Activated T-cell treated with anti-CD3 and anti-CD28 coated beads, Interleukin-2, amount 50 U/mL, for 1 hour (primary cell): ENCODE measurements at regions not wholly inside any gene's neighbourhood (a gene's known extent, or its start where the extent isn't known, plus 50 kb on each side); places are given as distances from the start of the nearest gene placed in this dataset.
"Not testable (repeated sequence)": the region's sequence is repeated elsewhere in the genome, so short reads cannot be mapped to it uniquely, and the experiment has no call there.

ENCODE experiments used
- DNase-seq: peaks from one replicate; pipeline ENCODE4 v3.0.0-alpha.2; 2020

DNA sequence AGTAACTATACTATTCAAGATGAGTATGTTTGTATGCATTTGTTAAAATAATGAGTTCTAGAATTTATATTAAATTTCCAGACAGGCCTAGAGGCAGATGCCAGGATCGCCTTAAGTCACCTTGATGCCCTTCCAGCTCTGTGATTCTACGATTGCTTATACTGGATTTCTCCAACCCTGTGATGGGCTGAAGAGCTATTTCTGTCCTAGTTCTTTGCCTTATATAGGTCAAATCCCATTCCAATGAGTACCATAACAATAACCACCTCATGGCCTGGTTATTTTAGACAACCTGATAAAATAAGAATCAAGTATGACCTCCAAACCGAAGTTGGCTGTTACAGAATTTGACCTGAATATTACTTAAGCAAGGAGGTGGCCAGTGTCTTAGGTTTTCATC, 79.8 kb upstream of the BLID start:
- DNase-seq = no peak

DNA sequence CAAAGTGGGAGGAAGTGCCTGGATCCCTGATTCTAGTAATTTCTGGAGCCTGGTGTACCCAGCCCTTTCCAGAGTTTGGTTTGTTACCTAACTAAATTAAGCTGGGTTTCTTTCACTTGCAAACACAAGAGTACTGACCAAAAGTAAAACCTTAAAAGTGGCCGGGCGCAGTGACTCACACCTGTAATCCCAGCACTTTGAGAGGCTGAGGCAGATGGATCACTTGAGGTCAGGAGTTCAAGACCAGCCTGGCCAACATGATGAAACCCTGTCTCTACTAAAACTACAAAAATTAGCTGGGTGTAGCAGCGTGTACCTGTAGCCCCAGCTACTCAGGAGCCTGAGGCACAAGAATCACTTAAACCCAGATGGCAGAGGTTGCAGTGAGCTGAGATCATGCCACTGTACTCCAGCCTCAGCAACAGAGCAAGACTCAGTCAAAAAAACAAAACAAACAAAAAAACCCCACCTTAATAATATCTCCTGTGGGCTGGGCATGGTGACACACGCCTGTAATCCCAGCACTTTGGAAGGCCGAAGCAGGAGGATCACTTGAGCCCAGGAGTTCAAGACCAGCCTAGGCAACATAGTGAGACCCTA, 78.0 kb upstream of the BLID start:
- not testable (repeated sequence) for DNase-seq

DNA sequence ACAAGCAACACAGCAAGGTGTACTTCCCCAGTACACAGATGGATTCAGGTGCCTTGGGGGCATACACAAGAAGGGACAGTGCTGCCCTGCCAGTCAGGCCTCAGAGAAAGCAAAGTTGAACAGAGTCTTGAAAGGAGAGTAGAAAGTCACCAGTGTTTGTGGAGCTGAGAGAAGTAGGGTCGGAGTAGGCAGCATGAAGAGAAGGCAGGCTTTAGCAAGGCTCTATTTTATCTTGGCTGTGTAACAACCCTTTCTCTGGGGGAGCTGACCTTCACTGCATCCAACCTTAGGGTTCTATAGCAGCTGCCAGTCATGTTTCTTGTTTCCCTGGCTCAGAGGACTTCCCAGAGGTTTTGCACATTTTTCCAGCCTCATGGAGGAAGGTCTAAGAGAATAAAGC, 77.4 kb upstream of the BLID start:
- DNase-seq = no peak

DNA sequence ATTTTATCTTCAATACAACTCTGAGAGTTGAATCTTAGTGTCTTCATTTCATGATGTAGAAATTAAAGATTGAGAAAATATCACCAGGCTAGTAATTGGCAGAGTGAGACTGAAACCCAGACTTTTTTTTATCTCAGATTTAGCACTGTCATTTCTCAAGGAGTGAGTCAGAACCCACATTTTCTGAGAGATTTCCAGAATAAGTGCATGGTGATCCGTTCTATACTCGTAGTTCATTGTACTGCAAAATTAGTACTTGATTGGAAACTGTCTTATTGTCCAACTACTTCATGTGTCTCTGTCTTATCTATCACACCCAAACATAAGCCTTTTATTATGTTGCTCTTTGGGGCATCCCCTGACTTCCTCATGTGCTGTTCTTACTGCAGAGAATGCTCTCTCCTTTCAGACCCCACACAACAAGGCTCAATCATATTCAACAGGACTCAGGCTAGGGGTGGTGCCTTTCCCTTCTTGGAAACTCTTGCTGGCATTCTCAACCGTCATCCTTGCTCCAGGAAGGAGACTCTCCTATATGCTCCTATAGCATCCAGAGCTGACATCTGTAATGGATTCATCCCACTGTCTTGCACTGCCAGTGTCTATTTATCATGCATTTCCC, 76.7 kb upstream of the BLID start:
- DNase-seq = no peak

DNA sequence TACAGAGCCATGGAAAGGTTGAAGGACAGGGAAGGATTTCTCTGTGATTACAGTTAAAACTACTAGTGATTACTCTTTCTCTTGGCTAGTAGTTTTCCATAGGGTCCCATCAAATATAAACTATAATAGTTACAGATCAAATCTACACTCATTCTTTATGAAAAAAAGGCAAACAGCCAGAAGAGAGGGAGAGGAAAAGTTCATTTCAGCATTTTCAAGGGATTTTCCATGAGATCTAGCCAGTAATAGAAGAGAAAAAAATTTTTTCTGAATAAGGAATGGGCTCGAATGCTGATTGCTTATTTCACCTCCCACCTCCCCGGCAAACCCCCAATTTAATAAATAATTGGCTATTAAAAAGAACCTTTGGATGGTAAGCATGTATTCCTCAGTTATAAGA, 74.8 kb upstream of the BLID start:
- no peak for DNase-seq

DNA sequence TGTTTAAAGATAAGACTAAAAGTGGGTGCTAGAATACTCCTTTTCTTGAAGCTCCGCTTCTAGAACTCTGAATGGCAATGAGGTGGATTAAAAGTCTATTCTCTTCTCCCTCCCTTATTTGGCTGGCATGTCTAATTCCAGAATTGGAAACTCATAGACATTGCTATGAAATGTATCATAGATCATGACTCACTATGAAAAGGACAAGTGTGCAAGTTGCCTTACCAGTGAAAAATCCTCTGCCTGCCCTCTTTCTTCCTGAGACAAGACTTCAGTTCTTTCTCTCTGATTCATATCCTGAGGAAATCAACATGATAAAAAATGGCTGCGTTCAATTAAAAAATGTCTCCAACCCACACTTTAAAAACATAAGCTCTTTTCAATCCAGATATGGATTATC, 73.2 kb upstream of the BLID start:
- no peak for DNase-seq

DNA sequence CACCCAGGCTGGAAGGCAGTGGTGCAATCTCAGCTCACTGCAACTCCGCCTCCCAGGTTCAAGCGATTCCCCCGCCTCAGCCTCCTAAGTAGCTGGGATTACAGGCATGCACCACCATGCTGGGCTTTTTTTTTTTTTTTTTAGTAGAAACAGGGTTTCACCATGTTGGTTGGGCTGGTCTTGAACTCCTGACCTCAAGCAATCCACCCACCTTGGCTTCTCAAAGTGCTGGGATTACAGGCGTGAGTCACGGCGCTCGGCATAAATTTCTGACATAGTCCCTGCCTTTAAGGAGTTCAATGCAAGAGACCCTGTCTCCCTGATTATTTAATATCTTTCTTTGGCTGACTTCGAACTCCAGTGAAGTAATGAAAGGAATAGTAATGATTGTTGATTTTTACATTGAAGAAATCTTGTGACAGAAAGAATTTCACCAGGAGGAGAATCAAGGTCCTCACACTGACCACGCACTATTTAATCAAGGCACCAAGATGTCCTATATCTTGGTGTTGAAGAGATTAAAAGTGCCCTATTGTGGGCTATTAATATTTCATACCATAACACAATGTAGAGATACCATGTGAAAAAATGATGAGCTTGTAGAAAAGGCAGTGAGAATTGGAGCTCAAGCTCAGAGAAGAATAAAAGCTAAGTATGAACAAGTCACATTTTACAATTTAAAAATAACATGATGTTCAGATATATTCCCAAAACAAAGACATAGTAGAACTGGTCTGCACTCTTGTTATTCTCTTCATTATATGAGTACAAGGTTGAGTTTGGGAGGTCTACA, 71.6 kb upstream of the BLID start:
- DNase-seq = no peak

DNA sequence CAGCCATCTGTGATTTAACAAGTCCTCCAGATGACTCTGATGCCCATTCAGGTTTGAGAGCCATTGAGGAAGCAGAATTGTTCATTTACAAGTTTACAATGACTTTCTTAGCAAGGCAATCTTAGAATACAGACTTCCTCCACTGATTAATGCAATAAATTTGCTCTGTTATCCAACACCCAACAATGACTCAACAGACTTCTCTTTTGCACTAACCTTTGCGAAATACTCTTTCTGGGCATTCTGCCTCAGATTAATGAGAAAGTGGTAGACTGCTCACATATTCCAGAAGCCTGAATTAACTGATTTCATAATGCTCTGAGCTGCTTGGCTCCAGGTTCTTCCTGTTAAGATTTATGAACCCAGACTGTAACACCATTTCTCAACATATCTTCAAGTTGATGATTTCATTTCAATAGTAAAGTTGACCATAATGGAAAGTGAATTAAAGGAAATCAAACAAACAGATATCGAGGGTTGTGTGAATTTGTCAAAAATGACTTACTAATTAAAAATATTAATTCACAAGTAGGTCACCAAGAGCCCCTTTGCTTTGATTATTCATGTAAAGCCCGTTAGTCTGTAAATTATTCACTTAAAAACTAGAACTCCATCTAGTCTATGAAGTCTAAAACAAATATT, 70.5 kb upstream of the BLID start:
- no peak for DNase-seq

DNA sequence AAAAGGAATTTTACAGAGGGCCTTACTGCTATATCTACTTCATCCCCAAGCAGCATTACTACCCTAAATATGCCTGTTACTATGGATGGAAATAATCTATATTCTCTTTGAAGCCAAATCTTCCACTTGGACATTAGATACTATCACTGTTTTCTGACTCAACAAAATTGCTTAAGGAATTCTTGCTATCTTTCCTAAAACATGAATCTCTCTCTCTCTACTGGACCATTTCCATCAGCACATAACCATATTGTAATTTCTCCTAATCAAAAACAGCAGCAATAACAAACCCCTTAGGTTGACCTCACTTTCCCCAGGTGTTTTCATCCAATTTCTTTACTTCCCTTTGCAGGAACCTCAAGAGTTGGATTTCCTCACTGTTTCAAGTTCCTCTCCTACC, 67.9 kb upstream of the BLID start:
- DNase-seq = no peak

DNA sequence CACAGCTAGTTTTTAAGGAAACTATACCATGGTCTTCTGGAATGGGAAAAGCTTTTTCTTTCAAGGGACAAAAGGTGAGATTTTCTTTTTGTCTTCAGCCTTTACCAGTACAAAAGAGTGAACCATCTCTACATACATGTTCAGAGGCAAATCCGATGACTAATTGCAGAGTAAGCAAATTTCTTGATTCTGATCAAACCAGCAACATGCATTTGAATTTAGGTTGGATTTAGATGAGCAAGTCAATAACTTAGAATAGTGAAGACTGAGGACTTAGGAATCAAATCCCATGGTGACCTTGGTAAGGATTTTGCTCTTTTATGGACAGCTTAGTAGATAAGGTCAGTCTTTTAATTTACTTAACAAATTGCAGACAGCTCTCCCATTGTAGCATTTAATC, 65.9 kb upstream of the BLID start:
- DNase-seq = no peak

DNA sequence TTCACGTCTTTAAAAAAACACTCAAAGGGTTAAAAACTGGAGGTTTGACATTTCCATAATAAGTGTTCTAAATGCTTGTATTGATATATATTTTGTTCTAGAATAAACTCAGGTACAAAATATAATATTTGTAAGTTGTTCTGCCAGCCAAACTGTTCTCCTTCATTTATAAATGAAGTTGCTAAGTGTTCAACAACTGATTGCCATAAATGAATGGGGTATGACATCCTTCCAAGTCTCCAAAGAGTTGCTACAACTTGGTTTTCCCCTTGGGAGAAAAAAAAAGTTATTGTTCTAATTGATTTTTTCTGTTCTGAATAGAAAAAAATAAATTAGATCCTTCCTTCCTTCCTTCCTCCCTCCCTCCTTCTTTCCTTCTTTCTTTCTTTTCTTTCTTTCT, 65.4 kb upstream of the BLID start:
- DNase-seq = no peak

DNA sequence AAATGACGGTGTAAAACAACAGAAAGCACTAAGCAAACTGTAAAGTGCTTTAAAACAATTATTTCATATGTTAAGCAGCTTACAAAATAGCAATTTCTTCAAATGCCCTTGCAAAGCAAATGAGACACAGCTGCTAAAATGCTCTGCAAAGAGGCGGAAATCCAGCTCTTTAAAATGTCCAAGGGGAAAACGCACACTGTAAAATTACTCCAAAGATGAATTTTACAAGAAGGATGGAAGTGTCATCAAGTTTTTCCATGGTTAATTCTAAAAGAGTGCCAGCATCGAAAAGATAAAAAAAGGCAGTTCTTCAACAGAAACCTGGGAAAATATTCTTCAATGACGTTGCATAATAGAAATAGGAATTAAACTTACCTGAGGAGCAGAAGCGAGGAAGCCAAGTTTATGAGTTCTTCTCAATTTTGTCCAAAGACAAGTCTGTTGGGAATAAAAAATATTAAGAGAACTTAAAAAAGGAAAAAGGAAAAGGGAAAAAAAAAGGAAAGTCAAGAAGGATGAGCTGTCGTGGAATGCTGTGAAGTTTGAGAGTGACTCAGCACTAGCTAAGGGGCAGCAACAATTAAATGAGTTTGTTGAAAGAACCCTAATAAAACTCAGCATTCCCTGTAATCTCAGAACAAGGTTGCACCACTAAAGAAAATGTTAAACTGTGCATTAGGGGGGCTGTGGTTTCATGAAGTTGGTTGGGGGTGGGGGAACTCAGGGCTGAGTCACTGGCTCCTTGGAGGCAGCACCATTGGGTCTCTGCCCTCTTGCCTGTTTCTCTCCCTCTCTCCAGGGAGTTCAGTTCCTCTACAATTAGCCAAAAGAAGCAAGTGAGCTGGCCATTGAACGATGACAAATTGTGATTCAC, 64.2 kb upstream of the BLID start:
- DNase-seq = no peak

DNA sequence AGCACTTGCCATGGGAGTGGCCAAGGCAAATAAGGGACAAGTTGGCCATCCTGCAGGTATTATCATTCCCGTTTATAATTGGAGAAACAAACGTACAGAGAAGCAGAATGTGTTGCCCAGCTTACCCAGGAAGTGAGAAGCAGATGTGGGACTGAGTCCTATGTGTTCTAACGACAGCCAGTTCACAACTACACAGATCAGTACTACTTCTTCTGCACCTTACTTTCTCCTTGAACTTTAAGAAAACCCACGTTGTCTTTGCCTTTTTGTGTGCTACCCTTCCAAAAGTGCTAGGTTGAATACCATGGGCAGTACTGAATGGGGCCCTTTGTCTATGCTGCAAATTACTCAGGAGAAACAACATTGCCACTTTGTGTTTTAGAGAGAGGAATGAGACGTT, 62.8 kb upstream of the BLID start:
- DNase-seq = no peak

DNA sequence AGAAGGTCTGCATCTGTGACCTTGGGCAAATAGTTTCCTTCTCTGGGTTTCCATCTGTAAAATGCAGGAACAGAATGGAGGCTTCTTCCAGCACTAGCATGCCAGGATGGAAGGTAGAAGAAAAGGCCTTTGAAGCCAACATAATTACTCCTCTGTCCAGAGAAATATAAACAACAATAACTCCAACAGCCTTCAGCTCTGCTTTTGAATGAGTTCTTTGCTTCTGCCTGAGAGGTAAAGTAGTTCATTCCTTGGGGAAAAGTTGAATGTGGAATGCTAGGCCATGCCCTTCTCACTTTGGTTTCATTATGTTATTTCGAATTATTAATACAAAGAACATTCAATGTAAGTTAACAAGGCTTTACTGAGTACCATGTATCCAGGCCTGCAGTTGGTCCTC, 61.2 kb upstream of the BLID start:
- DNase-seq = no peak

DNA sequence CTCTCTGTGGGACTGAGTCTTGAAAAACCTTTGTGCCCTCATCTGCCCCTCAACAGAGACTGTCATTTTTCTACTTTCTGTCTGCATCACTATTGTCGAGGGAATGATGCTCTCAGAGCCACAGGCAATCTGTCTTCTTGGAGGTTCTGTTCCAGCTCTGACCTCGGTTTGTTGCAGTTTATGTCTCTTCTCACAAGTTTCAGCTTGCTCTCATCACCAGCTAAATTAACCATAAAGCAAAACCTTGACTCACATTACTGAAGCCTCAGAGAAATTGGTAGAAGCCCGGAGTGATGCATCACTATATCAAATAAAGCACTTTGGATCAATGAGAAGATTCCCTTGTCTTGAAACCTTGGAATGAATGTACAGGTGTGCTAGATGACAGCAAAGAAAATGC, 60.6 kb upstream of the BLID start:
- DNase-seq = no peak

DNA sequence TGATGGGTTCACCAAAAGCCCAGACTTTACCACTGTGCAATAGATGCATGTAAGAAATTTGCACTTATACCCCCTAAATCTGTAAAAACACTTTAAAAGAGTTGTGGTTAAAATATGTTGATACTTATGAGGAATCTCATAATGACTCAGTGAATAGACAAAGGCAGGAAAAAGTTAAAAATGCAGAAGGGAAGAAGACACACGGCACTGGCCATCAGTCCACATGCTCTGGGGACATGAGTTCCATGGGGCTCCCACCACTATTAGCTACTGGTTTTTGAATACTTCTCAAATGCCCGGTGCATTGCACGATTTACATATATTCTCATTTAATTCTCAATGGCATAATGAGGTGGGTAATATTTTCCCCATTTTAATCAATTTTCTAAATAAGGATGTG, 59.3 kb upstream of the BLID start:
- no peak for DNase-seq

DNA sequence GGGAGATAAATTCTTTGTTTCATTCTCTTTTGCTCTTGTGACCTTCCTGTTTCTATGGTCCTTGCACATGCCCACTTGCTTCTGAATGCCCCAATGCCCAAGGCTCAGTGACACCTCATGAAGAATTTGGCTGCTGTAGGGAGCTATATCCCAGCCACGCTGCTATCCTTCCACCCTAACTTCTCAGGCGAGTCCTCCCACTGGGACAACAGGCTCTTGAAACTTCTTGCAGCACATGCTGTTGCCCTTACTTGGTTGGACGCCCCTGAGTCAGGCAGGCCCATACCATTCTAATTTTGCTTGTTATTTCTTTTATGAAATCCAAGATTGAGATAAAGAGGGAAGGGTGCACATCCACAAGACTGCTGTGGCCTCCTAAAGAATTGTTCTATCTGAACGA, 57.6 kb upstream of the BLID start:
- DNase-seq = no peak

DNA sequence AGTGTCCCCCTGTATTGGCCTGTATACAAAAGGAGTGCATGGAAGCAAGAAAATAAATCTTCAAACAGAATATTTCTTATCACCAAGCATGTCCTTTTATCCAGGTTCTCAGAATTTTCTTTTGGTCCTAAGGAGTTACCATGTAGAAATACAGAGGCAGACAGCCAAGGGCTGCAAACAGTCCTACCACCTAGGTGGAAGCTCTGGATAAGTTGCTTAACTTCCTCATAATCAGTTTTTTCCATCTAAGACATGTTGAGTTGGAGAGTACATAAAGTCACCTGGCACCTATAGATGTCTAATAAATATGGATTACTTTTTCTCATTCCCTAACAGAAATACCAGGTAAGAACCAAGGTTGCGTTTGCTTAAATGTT, 57.0 kb upstream of the BLID start:
- no peak for DNase-seq

DNA sequence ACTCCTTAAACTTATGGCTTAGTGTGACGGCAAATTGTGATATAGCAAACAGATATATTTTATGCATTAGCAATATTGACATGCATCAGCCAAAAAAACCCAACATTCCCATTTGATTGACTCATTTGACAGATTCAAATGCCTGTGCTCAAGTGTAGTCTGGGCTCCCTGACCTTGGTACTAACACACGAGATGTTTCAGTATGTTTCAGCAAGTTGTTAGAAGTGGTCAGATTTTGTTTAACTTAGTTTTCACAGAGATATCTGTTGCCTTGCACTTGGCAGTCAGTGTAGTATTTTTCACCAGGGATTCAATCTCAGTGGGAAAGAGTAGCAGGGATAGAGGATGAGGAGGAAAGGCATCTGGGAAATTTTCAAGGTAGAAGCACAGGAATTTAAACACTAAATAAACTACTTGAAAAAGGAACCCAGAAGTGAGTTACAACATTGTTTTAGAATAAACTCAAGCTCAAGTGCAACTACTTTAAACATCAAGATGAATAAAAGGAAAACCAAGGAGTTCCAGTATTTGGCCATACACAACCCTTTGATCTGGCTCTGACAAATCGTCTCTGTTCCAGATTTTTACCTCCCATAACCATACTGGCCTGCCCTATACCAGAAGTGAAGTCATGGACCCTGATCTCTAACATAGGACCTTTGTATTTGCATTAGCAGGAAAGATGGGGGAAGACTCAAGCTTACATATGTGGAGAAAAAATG, 56.5 kb upstream of the BLID start:
- no peak for DNase-seq

DNA sequence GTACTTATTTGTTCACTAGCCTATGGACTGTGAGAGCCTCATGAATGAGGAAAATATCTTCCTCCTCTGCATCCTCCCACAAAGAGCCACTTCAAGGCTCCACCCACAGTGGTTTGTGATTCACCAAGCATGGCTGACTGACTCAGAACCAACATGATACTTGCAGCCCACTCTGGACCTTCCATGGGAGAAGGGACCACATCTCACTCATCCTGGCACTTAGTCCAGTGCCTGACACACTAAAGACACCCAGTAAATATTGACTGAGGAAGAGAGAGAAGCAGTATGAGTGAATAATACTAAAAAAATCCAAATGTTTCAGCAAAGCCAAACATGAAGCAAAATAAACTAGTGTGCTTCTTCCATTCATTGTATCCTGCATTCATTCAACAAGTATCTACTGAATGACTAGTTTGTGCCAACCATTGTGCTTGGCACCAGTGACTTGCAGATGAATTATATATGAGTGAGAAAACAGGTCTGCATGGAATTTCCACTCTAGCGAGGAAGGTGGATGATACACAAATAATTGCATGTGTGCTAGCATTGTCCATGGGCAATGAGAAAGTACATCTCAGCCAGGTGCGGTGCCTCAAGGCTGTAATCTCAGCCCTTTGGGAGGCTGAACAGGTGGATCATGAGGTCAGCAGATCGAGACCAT, 54.9 kb upstream of the BLID start:
- no peak for DNase-seq

DNA sequence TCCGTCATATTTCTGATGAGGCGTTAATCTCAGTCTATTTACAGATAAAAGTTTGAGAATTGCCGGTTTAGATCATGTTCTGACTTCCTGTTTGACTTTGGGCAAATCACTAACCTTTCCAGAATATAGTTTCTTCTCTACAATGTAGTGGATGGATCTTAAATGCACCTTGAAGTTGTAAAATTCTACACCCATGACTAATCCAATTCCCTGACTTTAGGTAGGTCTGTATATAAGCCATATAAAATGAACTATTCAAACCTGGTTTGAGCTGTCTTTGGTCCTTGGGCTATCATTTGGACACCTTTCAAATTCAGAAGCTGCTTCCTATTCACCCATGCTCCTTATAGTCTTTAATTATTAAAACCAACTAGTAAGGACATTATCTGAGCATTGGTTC, 52.2 kb upstream of the BLID start:
- DNase-seq = no peak

DNA sequence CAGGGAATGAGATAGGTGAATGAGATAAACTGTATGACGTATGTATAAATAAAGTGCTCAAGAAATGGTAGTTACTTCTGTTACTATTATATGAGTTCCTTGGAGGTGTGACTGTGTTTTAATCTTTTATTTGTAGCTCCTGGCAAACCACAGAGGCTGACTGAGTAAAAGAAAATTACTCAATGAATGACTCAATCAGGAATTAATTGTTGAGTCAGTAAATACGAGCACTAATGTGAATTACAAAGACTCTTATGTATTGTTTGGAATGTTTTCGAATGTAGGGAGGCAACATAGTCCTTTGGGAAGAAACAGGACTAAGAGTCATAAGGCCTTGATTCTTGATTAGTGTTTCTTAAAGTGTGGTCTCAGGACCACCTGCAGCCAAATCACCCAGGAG, 51.1 kb upstream of the BLID start:
- DNase-seq = no peak
